HL-60 (cell line): ENCODE measurements at regions not wholly inside any gene's neighbourhood (a gene's known extent, or its start where the extent isn't known, plus 50 kb on each side); places are given as distances from the start of the nearest gene placed in this dataset.

Experiments used
- POLR2AphosphoS5 ChIP-seq: IDR thresholded peaks from 2 replicates; pipeline ENCODE4 v1.6.1; 2012; ENCODE audit warnings: low read depth
- SPI1 ChIP-seq: IDR thresholded peaks from 2 replicates; pipeline ENCODE4 v1.6.1; 2012; ENCODE audit warnings: low read depth, mild to moderate bottlenecking, borderline replicate concordance

DNA sequence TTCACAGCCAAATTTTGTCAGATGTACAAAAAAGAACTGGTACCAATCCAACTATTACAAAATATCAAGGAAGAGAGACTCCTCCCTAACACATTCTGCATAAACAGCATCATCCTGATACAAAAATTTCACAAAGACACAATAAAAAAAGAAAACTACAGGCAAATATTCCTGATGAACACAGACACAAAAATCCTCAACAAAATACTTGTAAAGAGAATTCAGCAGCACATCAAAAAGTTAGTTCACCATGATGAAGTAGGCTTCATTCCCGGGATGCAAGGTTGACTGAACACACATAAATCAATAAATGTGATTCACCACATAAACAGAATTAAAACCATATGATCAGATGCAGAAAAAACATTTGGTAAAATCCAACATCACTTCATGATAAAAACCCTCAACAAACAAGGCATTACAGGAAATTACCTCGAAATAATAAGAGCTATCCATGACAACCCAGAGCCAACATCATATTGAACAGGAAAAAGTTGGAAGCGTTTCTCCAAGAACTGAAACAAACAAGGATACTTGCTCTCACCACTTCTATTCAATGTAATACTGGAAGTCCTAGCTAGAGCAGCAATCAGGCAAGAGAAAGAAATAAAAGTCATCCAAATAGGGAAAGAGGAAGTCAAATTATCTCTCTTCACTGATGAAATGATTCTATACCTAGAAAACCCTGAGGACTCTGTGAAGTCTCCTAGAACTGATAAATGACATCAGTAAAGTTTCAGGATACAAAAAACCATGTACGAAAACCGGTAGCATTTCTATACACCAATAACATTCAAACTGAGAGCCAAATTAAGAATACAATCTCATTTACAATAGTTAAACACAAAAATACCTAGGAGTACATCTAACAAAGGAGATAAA lies 223.1 kb downstream of the REEP3 start:
- peak; percentile 81 for TF ChIP-seq SPI1
- TF ChIP-seq POLR2AphosphoS5 = no peak
